NCI-H748 (cell line): ENCODE measurements at regions not wholly inside any gene's neighbourhood (a gene's known extent, or its start where the extent isn't known, plus 50 kb on each side); places are given as distances from the start of the nearest gene placed in this dataset.
"Not testable (repeated sequence)": the region's sequence is repeated elsewhere in the genome, so short reads cannot be mapped to it uniquely, and the experiment has no call there.

Experiments
- DNase-seq: peaks from one replicate; lab custom pipeline; 2025; ENCODE audit not compliant: unreplicated experiment; lab: John Stamatoyannopoulos, UW

GRCh38 chrX:112368371-112368770 is 285.8 kb upstream of the TRPC5 start:
- no peak for DNase-seq

GRCh38 chrX:112367065-112367464 is 284.5 kb upstream of the TRPC5 start:
- no peak for DNase-seq

- no peak for DNase-seq
These were observed 277.3 kb upstream of the TRPC5 start for GRCh38 chrX:112359906-112360305.

- DNase-seq, result no peak
These were observed 273.4 kb upstream of the TRPC5 start for GRCh38 chrX:112355931-112356330.

- no peak for DNase-seq
These were observed 259.0 kb upstream of the TRPC5 start for GRCh38 chrX:112341598-112341997.

GRCh38 chrX:112313201-112313600 is 230.6 kb upstream of the TRPC5 start:
- no peak for DNase-seq

GRCh38 chrX:112306027-112306426 is 223.5 kb upstream of the TRPC5 start:
- no peak for DNase-seq

- no peak for DNase-seq
These were observed 197.4 kb upstream of the TRPC5 start for GRCh38 chrX:112279940-112280339.

- DNase-seq, result no peak
These were observed 188.4 kb upstream of the TRPC5 start for GRCh38 chrX:112270991-112271390.

- no peak for DNase-seq
These were observed 183.6 kb upstream of the TRPC5 start for GRCh38 chrX:112266136-112266535.

GRCh38 chrX:112259375-112259774 is 176.8 kb upstream of the TRPC5 start:
- DNase-seq, result no peak

- DNase-seq, result no peak
These were observed 172.3 kb upstream of the TRPC5 start for GRCh38 chrX:112254896-112255295.

- no peak for DNase-seq
These were observed 165.1 kb upstream of the TRPC5 start for GRCh38 chrX:112247714-112248113.

- no peak for DNase-seq
These were observed 153.0 kb upstream of the TRPC5 start for GRCh38 chrX:112235547-112235946.

GRCh38 chrX:112233164-112233563 is 150.6 kb upstream of the TRPC5 start:
- DNase-seq, result no peak

- DNase-seq, result not testable (repeated sequence)
These were observed 144.2 kb upstream of the TRPC5 start for GRCh38 chrX:112226795-112227194.

- DNase-seq, result no peak
These were observed 140.8 kb upstream of the TRPC5 start for GRCh38 chrX:112223391-112223790.

- DNase-seq, result no peak
These were observed 135.8 kb upstream of the TRPC5 start for GRCh38 chrX:112218388-112218787.

- no peak for DNase-seq
These were observed 128.9 kb upstream of the TRPC5 start for GRCh38 chrX:112211459-112211858.

GRCh38 chrX:112197840-112198239 is 115.3 kb upstream of the TRPC5 start:
- no peak for DNase-seq

GRCh38 chrX:112190646-112191045 is 108.1 kb upstream of the TRPC5 start:
- DNase-seq, result no peak

GRCh38 chrX:112181361-112181760 is 98.8 kb upstream of the TRPC5 start:
- not testable (repeated sequence) for DNase-seq

GRCh38 chrX:112164420-112164819 is 81.8 kb upstream of the TRPC5 start:
- no peak for DNase-seq

GRCh38 chrX:112163906-112164305 is 81.3 kb upstream of the TRPC5 start:
- DNase-seq, result no peak
